MM.1S (cell line): ENCODE measurements at regions not wholly inside any gene's neighbourhood (a gene's known extent, or its start where the extent isn't known, plus 50 kb on each side); places are given as distances from the start of the nearest gene placed in this dataset.

Source experiments
- EZH2 ChIP-seq: fragments of 300-600 bp; sonication (generic); optimal IDR thresholded peaks from 2 replicates; pipeline ENCODE3; 2017; ENCODE audit warnings: low read depth, mild to moderate bottlenecking, antibody characterized with exemption, low read length, mixed read lengths
- EZH2phosphoT487 ChIP-seq: fragments of 300-600 bp; sonication (generic); IDR thresholded peaks from 2 replicates; pipeline ENCODE4 v1.6.1; 2018; ENCODE audit warnings: antibody characterized with exemption, low read length
- TF ChIP-seq, protein P1 (sequence below): fragments of 300-600 bp; sonication (generic); IDR thresholded peaks from 2 replicates; pipeline ENCODE4 v1.5.1; 2016; ENCODE audit warnings: antibody characterized with exemption, low read length, mixed read lengths

GRCh38 chrX:140292188-140292587 is 212.7 kb downstream of the SOX3 start:
- TF ChIP-seq, protein P1, sequence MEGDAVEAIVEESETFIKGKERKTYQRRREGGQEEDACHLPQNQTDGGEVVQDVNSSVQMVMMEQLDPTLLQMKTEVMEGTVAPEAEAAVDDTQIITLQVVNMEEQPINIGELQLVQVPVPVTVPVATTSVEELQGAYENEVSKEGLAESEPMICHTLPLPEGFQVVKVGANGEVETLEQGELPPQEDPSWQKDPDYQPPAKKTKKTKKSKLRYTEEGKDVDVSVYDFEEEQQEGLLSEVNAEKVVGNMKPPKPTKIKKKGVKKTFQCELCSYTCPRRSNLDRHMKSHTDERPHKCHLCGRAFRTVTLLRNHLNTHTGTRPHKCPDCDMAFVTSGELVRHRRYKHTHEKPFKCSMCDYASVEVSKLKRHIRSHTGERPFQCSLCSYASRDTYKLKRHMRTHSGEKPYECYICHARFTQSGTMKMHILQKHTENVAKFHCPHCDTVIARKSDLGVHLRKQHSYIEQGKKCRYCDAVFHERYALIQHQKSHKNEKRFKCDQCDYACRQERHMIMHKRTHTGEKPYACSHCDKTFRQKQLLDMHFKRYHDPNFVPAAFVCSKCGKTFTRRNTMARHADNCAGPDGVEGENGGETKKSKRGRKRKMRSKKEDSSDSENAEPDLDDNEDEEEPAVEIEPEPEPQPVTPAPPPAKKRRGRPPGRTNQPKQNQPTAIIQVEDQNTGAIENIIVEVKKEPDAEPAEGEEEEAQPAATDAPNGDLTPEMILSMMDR: no peak
- TF ChIP-seq EZH2 (no peak), EZH2phosphoT487 (no peak)
